Type B pancreatic cell (in vitro differentiated cells): ENCODE measurements at regions not wholly inside any gene's neighbourhood (a gene's known extent, or its start where the extent isn't known, plus 50 kb on each side); places are given as distances from the start of the nearest gene placed in this dataset.

ENCODE experiments used
- DNase-seq: peaks from one replicate; pipeline ENCODE4 v3.0.0; 2021; ENCODE audit warnings: mixed read lengths; ENCODE audit not compliant: unreplicated experiment; ENCODE audit errors: extremely low spot score
- H3K27ac Mint-ChIP-seq: 2 replicates; pipeline ENCODE4 v1.8.0; 2021; ENCODE audit warnings: mild to moderate bottlenecking, mixed read lengths
- H3K27me3 Mint-ChIP-seq: 2 replicates; pipeline ENCODE4 v1.8.0; 2021; ENCODE audit warnings: mixed read lengths
- H3K36me3 Mint-ChIP-seq: 2 replicates; pipeline ENCODE4 v1.8.0; 2021; ENCODE audit warnings: mixed read lengths
- H3K4me1 Mint-ChIP-seq: one replicate; pipeline ENCODE4 v1.8.0; 2021; ENCODE audit warnings: mixed read lengths; ENCODE audit not compliant: unreplicated experiment
- H3K4me3 Mint-ChIP-seq: 2 replicates; pipeline ENCODE4 v1.8.0; 2021; ENCODE audit warnings: mild to moderate bottlenecking, mixed read lengths
- H3K9me3 Mint-ChIP-seq: 2 replicates; pipeline ENCODE4 v1.8.0; 2021; ENCODE audit warnings: mixed read lengths
- TF ChIP-seq, protein P1 (sequence below): fragments of 200-600 bp; sonication (generic); conservative IDR thresholded peaks from 2 replicates; pipeline ENCODE4 v1.5.0; 2021; ENCODE audit warnings: antibody characterized with exemption, mild to moderate bottlenecking

GRCh38 chr18:6561420-6561861 is 146.7 kb upstream of the L3MBTL4 start:
- Mint-ChIP-seq H3K27me3 (peaks cover 3% of the 10 kb centered on the region), H3K27ac (peak overlapping the region; percentile 54), H3K36me3 (peaks cover 3% of the 10 kb centered on the region), H3K9me3 (peaks cover 7% of the 10 kb centered on the region), H3K4me1 (peaks cover 57% of the 10 kb centered on the region), H3K4me3 (peak overlapping the region; percentile 8)
- TF ChIP-seq, protein P1, sequence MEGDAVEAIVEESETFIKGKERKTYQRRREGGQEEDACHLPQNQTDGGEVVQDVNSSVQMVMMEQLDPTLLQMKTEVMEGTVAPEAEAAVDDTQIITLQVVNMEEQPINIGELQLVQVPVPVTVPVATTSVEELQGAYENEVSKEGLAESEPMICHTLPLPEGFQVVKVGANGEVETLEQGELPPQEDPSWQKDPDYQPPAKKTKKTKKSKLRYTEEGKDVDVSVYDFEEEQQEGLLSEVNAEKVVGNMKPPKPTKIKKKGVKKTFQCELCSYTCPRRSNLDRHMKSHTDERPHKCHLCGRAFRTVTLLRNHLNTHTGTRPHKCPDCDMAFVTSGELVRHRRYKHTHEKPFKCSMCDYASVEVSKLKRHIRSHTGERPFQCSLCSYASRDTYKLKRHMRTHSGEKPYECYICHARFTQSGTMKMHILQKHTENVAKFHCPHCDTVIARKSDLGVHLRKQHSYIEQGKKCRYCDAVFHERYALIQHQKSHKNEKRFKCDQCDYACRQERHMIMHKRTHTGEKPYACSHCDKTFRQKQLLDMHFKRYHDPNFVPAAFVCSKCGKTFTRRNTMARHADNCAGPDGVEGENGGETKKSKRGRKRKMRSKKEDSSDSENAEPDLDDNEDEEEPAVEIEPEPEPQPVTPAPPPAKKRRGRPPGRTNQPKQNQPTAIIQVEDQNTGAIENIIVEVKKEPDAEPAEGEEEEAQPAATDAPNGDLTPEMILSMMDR = no peak
- DNase-seq = no peak

GRCh38 chr18:6561862-6562291 is 147.2 kb upstream of the L3MBTL4 start:
- Mint-ChIP-seq H3K9me3 (peaks cover 7% of the 10 kb centered on the region), H3K27me3 (peaks cover 3% of the 10 kb centered on the region), H3K4me1 (peaks cover 57% of the 10 kb centered on the region), H3K4me3 (no peak overlapping the region), H3K36me3 (peaks cover 3% of the 10 kb centered on the region), H3K27ac (no peak overlapping the region)
- TF ChIP-seq, protein P1 = no peak
- DNase-seq = no peak

DNA sequence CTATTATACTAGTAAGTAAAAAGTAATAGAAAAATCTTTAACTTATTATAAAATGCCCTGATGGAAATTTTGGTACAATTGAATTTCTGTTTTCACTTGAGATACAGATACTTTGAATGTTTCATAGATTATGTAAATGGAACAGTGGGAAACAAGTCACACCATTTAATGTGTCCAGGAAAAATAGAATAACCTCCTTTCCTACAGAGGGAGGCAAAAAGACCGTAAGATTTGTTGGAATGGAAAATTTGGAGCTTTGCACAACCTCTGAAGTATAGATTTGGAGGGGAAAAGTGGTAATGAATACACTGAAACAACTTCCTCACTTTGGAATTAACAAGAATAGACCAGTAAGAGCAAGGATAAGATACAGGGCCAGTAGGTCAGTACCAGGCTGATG is 149.2 kb upstream of the L3MBTL4 start:
- peaks cover 11% of the 10 kb centered on the region for H3K9me3 Mint-ChIP-seq
- H3K27ac Mint-ChIP-seq = no peak overlapping the region
- no peak overlapping the region for H3K4me3 Mint-ChIP-seq
- peaks cover 39% of the 10 kb centered on the region for H3K4me1 Mint-ChIP-seq
- DNase-seq = no peak
- TF ChIP-seq, protein P1 = no peak
- no peaks in the 10 kb centered on the region for H3K27me3 Mint-ChIP-seq
- peaks cover 3% of the 10 kb centered on the region for H3K36me3 Mint-ChIP-seq

GRCh38 chr18:6564950-6565814 is 150.5 kb upstream of the L3MBTL4 start:
- DNase-seq = no peak
- peak overlapping the region; percentile 52 for H3K4me3 Mint-ChIP-seq
- TF ChIP-seq, protein P1 = no peak
- peaks cover 3% of the 10 kb centered on the region for H3K36me3 Mint-ChIP-seq
- no peaks in the 10 kb centered on the region for H3K27me3 Mint-ChIP-seq
- peaks cover 12% of the 10 kb centered on the region for H3K9me3 Mint-ChIP-seq
- H3K27ac Mint-ChIP-seq = peak overlapping the region; percentile 84
- peaks cover 33% of the 10 kb centered on the region for H3K4me1 Mint-ChIP-seq

DNA sequence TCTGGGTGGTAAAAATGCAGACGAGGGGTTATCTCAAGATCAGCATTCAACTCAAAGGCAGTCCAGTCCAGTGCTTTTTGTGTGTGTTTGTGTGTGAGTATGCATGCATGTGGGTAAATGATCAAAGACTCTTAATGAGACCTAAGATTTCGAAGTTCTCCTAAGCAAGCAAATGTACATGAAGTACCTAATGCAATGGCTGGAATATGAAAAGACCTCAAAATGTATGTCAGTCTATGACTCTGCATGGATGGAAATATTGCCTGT is 151.0 kb upstream of the L3MBTL4 start:
- peak overlapping the region; percentile 84 for H3K27ac Mint-ChIP-seq
- H3K27me3 Mint-ChIP-seq = no peaks in the 10 kb centered on the region
- peak overlapping the region; percentile 52 for H3K4me3 Mint-ChIP-seq
- peaks cover 3% of the 10 kb centered on the region for H3K36me3 Mint-ChIP-seq
- no peak for DNase-seq
- H3K9me3 Mint-ChIP-seq = peaks cover 12% of the 10 kb centered on the region
- TF ChIP-seq, protein P1 = no peak
- H3K4me1 Mint-ChIP-seq = peaks cover 32% of the 10 kb centered on the region
